ENCODE measurements at regions not wholly inside any gene's neighbourhood (a gene's known extent, or its start where the extent isn't known, plus 50 kb on each side); places are given as distances from the start of the nearest gene placed in this dataset.

DNA sequence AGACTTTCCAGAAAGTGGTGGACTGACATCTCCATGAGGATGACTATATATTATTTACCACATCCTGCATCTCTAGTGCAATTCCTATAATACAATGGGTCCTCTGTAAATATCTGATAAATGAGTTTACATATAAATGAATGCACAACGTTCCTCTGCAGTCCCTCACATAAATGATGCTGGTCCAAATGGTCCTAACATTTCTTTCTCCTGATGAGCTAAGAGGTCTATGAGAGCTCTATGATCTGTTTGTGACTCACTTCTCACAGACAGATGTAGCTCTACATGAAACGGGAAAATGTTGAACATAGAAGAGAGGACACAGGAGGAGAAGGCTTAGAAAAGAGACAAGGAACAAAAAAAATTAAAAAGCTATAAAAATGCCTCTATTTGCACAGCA lies 201.2 kb upstream of the PIK3C3 start:
- DNase-seq = no peak

DNA sequence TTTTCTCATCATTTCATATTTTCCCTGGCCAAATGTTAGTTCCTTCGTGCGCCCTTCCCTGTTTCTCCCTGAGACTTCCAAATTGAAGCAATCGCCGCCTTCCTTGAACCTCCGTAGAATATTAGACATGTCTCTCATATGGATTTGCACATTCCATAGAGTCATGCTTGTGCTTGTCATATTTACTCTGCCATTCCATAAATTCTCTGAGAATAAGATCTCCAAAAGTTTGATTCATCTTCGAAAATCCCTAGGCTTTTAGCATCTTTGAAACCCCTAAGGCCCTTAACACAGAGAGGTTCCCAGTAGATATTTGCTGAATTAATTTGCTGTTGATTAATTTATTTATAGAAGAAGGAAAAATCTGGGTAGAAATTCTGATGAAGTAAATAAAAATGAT lies 202.2 kb upstream of the PIK3C3 start:
- no peak for DNase-seq

DNA sequence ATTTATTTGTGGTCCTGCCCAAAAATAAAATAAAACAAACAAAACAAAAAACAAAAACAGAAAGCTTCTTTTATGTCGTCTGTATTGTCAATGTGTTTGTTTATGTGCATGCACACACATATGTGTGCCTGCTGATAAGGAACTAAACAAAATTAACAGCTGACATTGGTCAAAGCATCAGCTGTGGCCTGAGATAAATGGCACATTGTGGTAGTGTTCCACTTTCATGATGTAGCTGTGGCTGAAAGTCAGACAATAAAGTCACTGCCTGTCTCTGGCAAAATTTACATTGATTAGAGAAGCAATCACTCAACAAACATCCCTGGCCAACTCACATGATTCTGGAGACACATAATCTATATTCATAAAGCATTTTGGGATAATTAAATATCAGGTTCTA lies 203.4 kb upstream of the PIK3C3 start:
- DNase-seq = no peak

DNA sequence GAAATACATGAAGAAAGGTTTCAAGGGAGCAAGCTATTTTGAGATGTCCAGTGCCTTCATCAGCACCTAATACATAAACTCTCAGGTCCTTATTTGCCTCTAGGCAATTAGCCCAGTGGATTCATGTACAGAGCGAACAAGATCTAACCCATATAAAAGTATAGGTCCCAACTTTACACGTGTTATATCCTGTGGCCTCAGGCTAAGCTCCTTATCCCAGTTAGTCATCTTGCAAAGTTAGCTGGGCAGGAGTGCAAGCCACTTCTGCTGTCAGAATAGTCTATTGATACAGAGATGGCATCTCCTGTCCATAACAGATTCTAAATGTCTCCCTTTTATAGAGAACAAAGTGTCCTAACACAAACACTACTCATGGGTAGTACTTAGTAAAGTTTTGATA lies 203.9 kb upstream of the PIK3C3 start:
- no peak for DNase-seq

DNA sequence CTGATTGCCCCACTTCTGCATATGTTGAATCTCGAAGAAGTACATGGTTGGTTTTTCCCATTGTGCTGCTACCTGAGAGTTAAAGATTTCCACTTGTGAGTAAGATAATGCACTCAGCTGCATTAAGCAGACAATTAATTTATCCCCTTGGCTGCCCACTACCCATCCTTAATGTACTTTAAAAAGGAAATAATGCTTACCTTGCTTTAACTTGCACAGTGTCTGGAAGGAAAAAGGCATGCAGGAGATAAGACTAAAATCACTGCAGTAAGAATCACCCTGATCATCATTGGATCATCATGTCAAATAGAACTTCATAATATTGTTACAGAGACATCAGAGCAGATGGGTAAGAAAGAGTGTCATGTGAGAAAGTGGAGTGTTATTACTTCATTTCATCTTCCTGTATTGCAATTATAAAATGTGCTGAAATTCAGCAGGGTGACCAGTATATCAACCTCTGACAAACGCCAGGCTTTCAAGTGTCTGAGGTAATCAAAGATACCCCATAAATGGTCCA lies 207.3 kb upstream of the PIK3C3 start:
- no peak for DNase-seq

DNA sequence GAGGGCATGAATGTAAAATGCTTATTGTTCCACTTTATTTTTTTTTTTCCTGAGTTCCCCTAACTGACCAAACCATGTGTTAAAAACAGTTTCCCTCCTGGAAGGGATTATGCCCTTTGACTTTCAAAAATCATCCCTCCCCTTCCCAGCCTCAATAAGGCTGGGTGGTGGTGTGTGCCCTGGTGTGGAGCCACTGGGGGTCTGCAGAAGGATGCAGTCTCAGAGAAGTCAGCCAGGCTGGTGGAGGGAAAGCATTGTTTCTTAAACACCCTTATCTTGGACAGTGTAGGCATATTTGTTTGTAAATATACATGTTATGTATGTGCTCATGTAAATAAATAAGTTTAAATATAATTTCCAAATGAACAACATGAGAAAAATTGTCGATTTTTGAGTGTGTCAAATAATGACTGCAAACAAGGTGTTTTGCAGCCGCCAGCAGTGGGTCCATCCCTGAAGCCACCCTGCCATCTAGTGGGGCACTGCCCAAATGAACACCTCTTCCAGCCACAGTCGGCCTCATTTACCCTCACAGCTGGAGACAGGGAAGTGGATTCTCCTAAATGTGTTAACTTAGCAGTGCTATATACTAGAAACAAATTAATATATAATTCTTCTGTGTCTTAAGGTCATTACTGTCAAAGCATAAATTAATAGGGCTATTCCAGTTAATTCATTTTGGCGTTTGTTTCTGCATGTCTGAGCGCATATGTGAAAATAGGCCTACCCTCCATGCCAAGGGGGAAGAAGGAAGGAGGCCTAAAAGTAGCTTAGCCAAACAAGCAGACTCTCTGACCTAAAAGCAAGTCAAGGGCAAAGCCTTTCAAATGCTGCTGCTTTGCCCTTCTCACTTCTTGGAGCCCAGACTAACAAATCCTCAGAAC lies 209.6 kb upstream of the PIK3C3 start:
- peak; percentile 93 for DNase-seq

DNA sequence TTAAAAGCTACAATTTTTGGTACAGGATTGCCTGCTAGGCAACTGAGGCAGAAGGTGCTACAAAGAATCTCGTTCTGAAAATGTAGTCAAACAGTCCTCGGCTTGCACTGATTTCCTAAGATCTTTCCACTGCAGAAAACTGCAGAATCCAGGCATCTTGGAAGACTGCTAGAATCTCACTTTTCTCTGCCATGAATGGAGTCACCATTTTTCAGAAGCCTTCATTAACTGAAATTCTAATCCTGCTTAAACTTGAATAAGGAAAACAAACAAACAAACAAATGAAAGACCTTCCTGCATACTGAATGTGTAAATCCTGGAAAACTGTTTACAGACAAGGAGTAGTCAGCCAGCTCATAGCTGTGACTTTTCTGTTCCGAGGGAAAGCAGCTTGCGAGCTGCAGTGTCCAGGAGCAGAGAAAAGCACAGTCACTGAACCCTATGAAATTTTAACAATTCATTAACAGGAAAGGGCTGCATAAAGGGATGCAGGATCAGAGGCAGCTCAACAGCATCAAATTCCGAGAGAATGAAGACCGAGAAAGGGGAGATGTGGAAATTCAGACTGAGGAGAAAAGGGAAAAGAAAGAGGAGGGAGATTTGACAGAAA lies 210.5 kb upstream of the PIK3C3 start:
- peak; percentile 77 for DNase-seq

DNA sequence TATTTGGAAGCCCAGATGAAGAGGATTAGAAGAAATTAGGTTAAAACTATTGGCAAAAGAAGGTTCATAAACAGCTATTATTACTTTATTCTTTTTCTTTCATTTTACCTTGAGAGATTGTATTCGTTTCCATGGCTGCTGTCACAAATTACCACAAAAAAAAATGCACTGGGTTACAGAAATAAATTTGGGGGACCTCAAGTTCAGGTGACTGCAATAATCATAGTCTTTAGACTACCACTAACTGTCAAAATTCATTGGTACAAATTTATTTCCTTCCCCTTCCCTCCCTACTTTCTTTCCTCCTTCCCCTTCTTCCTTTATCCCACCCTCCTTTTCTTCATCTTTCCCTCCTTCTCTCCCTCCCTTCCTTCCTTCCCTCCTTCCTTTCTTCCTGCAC lies 217.8 kb upstream of the PIK3C3 start:
- no peak for DNase-seq

DNA sequence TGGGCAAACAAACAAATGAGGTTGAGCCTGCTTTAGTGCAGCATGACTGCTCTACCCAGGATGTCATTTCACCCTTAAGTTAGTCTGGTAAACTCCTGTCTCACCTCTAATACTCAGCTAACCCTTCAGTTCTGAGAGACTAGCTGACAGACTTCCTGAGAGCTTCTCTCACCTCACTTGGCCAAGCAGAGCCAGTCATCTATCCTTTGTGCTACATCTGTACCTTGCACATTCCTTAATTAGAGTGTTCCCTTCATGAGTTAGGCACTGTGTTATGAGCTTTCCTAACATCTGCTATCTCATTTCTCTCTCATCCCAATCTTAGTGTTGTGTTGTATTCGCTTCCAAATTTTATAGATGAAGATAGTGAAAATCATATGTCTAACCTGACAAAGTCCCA lies 220.1 kb upstream of the PIK3C3 start:
- no peak for DNase-seq

DNA sequence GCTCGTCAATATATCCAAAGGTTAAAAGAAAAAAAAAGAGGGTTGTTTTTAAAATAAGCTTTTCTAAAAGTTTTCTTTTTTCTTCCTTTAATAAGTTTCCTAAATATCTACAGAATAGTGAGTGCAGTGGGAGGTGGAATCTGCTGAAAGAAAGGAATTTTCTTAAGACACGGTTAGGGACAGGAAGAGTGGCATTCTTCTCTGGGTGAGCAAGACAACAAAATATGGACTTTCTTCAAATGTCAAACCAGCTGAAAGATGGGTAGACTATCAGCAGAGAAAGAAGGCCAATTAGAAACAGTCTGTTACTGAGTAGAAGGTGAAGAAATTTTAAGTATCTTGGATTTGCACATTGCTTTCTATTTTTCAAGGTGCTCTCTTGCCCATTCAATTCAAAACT lies 222.7 kb upstream of the PIK3C3 start:
- DNase-seq = no peak

DNA sequence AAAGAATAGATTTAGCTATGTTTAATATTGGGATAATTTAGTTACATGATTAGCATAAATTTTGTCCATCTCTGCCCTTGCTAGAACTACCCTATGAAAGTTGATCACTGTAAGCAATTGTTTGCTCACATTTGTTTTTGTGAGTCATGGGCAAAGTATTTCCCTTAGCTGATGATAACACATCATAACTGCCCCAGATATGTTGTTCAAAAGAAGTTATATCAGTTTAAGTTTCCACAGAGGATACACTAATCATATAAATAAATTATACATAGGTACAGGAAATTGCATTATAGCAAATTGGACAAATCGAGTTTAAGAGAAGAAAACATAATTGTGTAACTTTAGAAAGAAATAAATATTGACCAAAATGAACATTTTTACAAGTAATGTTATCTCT lies 223.2 kb upstream of the PIK3C3 start:
- DNase-seq = no peak

DNA sequence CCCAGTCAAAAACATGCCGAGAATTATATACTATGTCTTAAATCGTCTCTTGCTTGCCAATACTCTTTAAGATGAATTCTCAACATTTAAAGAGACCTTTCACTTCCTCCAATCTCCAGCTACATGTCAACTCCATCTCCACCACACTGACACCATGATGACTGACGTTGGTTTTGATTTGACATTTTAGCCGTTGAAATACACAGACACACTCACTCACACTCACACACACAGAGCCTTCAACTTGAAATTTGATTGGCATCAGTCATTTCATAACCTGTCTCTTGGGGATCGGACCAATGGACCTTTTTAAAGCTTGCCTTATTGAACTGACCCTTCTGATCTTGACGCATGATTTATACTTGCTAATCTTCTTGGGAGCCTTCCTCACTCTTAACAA lies 230.8 kb upstream of the PIK3C3 start:
- no peak for DNase-seq

DNA sequence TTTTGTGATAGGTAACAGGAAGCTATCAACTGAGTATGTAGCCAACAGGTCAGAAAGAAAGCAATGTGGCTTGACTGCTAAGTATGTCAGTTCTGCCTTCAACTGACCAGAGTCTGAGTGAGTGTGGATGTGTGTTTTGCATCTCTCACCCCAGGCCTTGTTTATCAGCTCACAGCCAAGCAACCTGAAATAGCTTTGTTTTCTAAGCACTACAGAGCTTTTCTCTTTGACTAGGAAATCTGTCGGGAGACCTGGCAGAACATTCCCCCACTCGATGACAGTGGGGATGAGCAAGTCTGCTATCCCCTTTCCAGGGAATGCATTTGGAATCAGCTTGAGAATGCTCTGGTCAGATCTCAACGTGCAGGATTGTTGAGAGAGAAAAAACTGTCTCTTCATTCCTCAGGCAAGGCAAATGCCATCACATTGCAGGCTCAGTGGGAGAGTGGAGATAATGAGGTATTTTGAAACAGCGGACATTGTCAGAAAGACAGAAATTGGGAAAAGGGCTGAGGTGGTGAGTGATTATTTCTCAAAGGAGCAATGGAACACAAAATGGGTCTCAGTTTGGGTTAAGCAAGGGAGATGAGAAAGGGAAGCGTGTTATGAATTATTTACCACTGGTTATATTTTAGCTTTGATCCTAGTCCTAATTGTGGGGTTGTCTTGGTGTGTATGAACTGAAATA lies 233.8 kb upstream of the PIK3C3 start:
- no peak for DNase-seq

DNA sequence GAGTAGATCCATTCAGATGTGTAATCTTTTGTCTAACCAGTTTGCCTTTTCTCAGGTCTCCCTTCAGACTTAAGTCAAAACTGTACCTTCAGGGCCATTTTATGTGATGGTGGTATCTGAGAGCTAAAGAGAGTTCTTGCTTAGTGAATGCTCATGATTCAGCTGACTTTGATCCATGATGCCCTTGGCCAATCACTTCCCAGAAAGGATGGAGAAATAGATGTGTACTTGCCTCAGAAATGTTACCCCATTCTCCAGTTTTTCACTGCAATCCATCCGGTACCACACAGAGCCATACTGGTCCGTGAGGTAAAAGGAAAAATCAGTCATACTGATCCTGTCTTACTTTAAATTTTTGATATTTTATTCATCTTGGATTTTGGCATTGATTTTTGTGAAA lies 234.8 kb upstream of the PIK3C3 start:
- no peak for DNase-seq

DNA sequence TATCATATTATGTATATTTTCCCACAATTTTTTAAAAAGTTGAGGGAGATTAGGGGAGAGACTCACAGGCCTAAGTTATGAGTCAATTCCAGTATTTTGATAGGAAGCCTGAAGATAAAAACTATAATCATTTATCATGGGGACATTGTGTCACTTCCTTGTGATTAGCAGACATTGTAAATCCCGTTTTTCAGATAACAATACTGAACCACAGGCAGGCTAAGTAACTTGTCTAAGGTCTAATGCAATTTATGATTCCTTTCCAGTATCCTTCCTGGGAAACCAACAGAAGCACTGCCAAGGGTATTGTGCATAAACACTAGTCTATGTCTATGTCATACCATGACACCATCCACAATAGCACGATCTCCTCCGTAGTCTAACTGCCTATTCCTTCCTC lies 235.2 kb upstream of the PIK3C3 start:
- no peak for DNase-seq

DNA sequence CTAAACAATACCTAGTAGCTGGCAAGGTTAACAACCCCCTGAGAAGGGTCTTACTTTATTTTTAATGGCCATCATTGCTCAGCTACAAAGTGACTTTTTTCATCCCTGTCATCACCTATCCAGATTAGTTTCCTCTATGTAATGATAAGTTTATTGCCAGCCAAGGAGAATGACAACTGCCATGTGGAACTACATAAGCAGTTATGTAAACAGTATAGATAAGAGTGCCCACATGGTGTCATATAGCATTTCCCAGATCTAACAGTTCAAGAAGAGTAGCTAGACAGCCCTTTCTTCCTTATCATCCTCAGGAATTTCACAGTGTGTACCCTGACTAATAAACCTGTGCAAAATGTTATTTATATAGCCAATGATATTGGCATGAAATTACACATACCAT lies 240.2 kb upstream of the PIK3C3 start:
- no peak for DNase-seq

DNA sequence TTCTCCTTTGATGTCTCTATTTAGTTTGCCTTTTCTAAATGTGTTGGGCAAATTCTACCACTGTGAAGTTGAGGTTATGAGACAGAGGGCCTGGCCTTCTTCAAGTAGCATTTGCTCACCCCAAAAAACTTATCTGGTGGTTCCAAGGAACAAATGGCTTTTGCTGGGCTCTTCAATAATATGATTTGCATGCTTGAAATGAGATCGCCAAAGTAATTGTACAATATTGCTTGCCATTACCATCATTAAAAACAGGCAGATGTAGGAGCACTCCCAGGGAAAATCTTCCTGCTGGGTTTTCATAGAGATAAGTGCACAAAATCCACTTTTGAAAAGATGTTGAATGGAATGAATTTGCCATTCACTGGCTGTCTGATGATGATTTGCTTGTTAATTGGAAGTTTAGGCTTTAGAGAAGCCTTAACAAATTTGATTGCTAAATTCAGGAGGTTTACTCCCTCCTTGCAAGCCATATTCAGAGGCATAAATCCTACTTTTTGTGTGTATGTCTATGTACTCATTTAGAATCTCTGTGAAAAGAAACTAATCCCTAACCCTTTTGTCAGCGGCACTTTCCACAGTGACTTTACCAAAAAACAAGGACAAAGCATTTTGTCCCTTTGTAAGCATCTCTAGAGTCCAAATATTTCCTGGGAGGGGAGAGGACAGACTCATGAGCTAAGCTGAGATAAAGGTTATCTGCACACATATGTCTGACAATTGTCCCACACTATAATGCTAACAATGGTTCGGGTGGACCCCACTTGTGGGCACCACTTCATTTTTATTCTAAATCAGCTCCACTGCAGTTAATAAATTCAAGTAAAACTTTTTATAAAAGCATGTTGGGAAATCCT lies 240.8 kb upstream of the PIK3C3 start:
- no peak for DNase-seq

DNA sequence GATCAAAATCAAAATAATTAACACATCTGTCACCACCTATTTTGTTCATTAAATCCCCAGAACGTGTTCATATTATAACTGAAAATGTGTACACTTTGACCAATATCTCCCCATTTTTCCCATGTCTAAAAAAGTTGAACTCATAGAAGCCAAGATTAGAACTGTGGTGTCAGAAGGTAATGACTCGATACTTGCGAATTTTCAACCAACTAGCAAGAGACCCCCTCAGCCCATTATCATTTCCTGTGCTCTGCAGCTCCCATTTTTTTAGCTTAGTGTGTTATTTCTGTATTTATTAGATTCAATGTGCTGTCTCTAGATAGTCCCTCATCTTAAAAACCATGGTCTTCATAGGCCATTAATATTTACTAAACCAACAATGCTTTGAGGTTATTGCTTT lies 248.7 kb upstream of the PIK3C3 start:
- no peak for DNase-seq

DNA sequence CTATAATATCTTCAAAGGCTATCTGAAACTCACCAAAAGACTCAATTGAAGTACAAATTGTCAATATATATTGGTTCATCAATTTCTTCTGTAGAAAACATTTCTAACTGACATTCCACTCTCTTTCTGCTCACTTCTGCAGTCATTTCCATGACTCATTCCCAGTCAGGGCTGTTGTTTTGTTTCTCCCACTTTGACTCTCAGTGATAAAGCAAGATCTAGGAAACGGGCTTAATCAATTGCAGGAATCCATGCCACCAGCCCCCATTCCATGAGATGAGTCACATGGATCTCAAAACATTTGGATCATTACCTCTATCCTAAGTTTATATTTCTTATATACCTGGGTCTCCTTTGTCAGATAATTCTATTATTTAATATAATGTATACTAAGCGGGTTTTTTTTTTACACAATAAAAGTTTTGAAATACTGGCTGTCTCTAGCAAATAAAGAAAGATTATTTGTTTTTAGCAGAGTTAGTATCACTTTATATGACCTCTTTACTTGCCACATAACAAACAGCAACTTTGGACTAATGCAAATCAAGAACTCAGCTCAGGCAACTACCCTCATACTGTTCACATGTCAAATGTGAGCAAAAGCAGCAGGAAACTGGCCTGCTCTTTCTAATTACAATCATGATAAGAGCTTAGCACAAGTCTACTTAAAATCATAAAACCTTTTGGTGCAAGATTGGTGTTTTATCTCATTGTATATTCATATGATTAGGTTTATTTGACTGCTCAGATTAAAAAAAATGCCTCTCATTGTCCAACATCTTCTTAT lies 251.1 kb upstream of the PIK3C3 start:
- no peak for DNase-seq

DNA sequence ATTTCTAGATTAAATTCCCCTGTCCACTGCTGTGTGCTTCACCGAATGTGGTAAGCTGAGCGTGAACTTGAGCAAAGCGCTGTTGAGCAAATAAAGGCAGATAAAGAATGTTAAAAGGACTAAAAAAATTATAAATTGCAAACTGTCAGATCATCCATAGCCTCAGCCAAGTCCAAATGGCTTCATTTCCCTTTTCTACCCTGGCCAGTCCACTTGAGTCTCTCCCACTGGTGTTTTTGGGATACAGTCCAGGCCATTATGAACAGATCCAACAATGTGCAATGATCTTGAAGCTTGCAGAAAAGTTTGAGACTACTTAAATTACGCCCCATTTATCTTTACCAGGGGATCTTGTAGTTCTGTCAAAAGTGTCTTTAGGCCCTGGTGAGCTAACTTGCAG lies 254.6 kb upstream of the PIK3C3 start:
- no peak for DNase-seq

DNA sequence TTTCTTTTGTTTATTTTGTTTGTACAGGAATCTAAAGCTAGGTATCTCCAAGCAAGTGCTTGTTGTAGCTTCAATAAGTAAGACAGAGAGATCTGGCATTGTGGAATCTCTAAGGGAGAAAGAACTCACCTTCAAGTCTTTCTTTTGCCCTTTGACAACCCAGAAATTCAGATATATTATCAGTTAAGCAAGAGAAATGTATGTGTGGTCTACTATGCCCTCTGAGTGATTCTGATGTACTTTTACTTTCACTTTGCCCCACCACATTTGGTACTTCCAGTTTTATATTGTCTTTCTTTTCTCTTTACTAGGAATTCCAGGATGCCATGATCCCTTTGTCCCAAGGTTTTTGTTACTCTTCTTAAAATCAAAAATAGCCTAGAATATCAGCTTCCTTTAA lies 259.6 kb upstream of the PIK3C3 start:
- no peak for DNase-seq

DNA sequence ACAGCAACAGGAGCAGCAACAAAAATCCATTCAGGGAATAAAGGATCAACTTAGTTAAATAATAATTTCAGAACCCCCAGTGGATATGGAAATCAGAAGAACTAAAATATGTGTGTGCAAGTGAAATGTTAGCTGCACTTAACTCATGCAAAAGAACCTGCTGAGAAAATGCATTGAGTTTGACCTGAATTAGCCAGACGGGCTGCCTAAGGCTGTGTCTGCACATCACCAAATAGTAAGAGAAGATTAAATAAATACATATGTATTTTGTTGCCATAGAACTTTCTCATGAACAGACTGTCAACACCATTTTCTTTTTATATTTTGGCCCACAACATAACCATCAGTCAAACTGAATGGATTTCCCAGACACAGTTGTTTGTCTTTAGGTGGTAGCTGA lies 262.0 kb upstream of the PIK3C3 start:
- DNase-seq = no peak

All from NCI-H1092 treated with DMSO at 0.1 percent for 48 hours (cell line).